Left ventricle myocardium inferior (tissue), 1 donor: ENCODE measurements at regions not wholly inside any gene's neighbourhood (a gene's known extent, or its start where the extent isn't known, plus 50 kb on each side); places are given as distances from the start of the nearest gene placed in this dataset.

Experiments
- DNase-seq: peaks from one replicate; pipeline ENCODE4 v3.0.0-alpha.2; 2020
- H3K27ac ChIP-seq: fragments of 200-600 bp; replicated peaks from 2 replicates; pipeline ENCODE4 v1.8.0; 2021
- H3K27me3 ChIP-seq: fragments of 200-600 bp; 2 replicates; pipeline ENCODE4 v1.8.0; 2021; ENCODE audit warnings: low read depth
- H3K36me3 ChIP-seq: fragments of 200-600 bp; 2 replicates; pipeline ENCODE4 v1.8.0; 2021
- H3K4me1 ChIP-seq: fragments of 200-600 bp; 2 replicates; pipeline ENCODE4 v1.8.0; 2021
- H3K4me3 ChIP-seq: fragments of 200-600 bp; 2 replicates; pipeline ENCODE4 v1.8.0; 2021; ENCODE audit warnings: mild to moderate bottlenecking, moderate library complexity
- H3K9me3 ChIP-seq: fragments of 200-600 bp; replicated peaks from 2 replicates; pipeline ENCODE4 v1.8.0; 2021
- CTCF ChIP-seq: fragments of 200-600 bp; IDR thresholded peaks from 2 replicates; pipeline ENCODE4 v1.8.0; 2021; ENCODE audit warnings: antibody characterized with exemption, mild to moderate bottlenecking, borderline replicate concordance
- intact Hi-C: fragments of 100-400 bp; cut with micrococcal nuclease; formaldehyde crosslinking; loops from one replicate; pipeline ENCODE4 v1.11.0; 2022
- donor health status: DM: no; HTN: yes; CAD: no; lungs with severe emphysema.

GRCh38 chr15:36332896-36333295 is 246.5 kb upstream of the CDIN1 start:
- intact Hi-C loops = no loop called here

GRCh38 chr15:36334059-36334458 is 245.4 kb upstream of the CDIN1 start:
- no peaks in the 10 kb centered on the region for H3K9me3 ChIP-seq
- no peak for TF ChIP-seq CTCF
- intact Hi-C loops = no loop called here
- peaks cover 3% of the 10 kb centered on the region for H3K4me1 ChIP-seq
- no peaks in the 10 kb centered on the region for H3K36me3 ChIP-seq
- no peak overlapping the region for H3K4me3 ChIP-seq
- no peak for DNase-seq
- H3K27ac ChIP-seq = no peak overlapping the region
- no peaks in the 10 kb centered on the region for H3K27me3 ChIP-seq

More at GRCh38 chr15:36332896-36333295, 246.5 kb upstream of the CDIN1 start:
- no peak for TF ChIP-seq CTCF
- DNase-seq = no peak
- Histone ChIP-seq H3K27me3 (no peaks in the 10 kb centered on the region), H3K36me3 (no peaks in the 10 kb centered on the region), H3K27ac (no peak overlapping the region), H3K4me3 (no peak overlapping the region), H3K9me3 (no peaks in the 10 kb centered on the region), H3K4me1 (peaks cover 3% of the 10 kb centered on the region)

DNA sequence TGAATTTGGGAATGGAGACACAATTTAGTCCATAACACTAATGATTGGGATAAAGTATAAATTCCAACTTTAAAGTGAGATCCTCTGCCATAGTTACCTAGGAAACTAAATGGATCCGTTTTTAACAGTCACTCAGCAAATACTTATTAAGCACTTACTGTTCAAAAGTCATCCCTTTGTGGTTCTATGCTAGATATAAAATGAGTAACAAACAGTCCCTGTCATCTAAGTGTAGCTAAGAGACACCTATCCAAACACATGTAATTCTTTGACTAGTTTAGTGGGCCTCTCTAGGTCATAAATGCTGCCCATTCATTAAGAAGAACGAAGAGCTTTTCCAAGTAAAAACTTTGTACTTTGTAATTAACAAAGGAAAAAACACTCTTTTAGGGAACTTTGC is 244.2 kb upstream of the CDIN1 start:
- no peak for TF ChIP-seq CTCF
- Histone ChIP-seq H3K27ac (no peak overlapping the region), H3K4me1 (peaks cover 3% of the 10 kb centered on the region), H3K4me3 (no peak overlapping the region), H3K36me3 (no peaks in the 10 kb centered on the region), H3K9me3 (no peaks in the 10 kb centered on the region), H3K27me3 (no peaks in the 10 kb centered on the region)
- intact Hi-C loops = no loop called here
- no peak for DNase-seq

GRCh38 chr15:36335659-36336058 is 243.8 kb upstream of the CDIN1 start:
- TF ChIP-seq CTCF = no peak
- Histone ChIP-seq H3K36me3 (no peaks in the 10 kb centered on the region), H3K27me3 (no peaks in the 10 kb centered on the region), H3K4me3 (no peak overlapping the region), H3K4me1 (peaks cover 3% of the 10 kb centered on the region), H3K9me3 (no peaks in the 10 kb centered on the region), H3K27ac (no peak overlapping the region)
- no peak for DNase-seq
- intact Hi-C loops = no loop called here

DNA sequence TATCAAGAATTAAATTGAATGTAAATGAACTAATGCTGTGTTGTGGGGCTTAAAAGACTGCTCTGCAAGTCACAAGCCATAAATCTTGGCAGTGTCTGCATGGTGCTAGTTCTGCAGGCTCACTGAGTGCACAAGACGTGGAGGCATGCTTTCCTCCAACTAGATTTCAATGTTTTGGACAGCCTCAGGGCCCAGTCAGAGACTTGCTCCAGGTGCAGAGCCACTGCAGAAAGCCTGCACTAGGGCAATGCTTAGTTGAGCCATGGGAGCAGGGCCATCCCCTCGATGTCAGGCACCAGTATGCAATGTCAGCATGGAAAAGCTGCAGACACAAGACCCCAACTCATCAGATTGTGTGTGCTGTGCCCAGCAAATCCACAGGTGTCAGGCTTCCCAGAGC is 234.5 kb upstream of the CDIN1 start:
- no peaks in the 10 kb centered on the region for H3K36me3 ChIP-seq
- no peaks in the 10 kb centered on the region for H3K27me3 ChIP-seq
- H3K4me1 ChIP-seq = no peaks in the 10 kb centered on the region
- TF ChIP-seq CTCF = no peak
- no peak overlapping the region for H3K4me3 ChIP-seq
- no peak overlapping the region for H3K27ac ChIP-seq
- DNase-seq = no peak
- H3K9me3 ChIP-seq = no peaks in the 10 kb centered on the region
- intact Hi-C loops = no loop called here
